Esophagus squamous epithelium (tissue), 5 donors: ENCODE measurements at regions not wholly inside any gene's neighbourhood (a gene's known extent, or its start where the extent isn't known, plus 50 kb on each side); places are given as distances from the start of the nearest gene placed in this dataset.

ENCODE experiments used
- DNase-seq: peaks from one replicate; lab custom pipeline; 2025; lab: John Stamatoyannopoulos, UW
- H3K27ac ChIP-seq, 4 donors: fragments of 200-600 bp; sonication (generic); one replicate each; pipeline ENCODE4 v1.5.1; 2016 to 2019; ENCODE audit warnings: mild to moderate bottlenecking in 1 of 4
- H3K27me3 ChIP-seq, 4 donors: fragments of 200-600 bp; sonication (generic); 1 replicate in 3 of 4; 2 replicates in 1 of 4; pipeline versions ENCODE4 v1.5.1 to v1.6.0; 2017 to 2021; ENCODE audit warnings: antibody characterized with exemption in 1 of 4
- H3K36me3 ChIP-seq, 3 donors: fragments of 200-600 bp; sonication (generic); one replicate each; pipeline ENCODE4 v1.5.1; 2016 to 2019
- H3K4me1 ChIP-seq, 3 donors: fragments of 200-600 bp; sonication (generic); one replicate each; pipeline ENCODE4 v1.5.1; 2017 to 2019
- H3K4me3 ChIP-seq, 4 donors: fragments of 200-600 bp; sonication (generic); 1 replicate in 3 of 4; 2 replicates in 1 of 4; pipeline ENCODE4 v1.5.1; 2016 to 2019; ENCODE audit warnings: mild to moderate bottlenecking in 2 of 4, moderate library complexity in 1 of 4
- H3K9me3 ChIP-seq, 3 donors: fragments of 200-600 bp; sonication (generic); one replicate each; pipeline ENCODE4 v1.5.1; 2016 to 2019
- POLR2A ChIP-seq, 4 donors: fragments of 450-650 bp; IDR thresholded peaks; one replicate each; pipeline ENCODE4 v1.6.1; 2017; ENCODE audit warnings: antibody characterized with exemption in 4 of 4, mild to moderate bottlenecking in 4 of 4, moderate library complexity in 3 of 4
- WGBS, 2 donors: methylation state at CpG; one replicate each; pipeline ENCODE4 v1.1.5; 2018; 5-methylcytosine and 5-hydroxymethylcytosine counted together
- intact Hi-C: fragments of 100-400 bp; cut with DNase I; formaldehyde crosslinking; loops from one replicate; pipeline ENCODE4 v1.15.0; 2022
- TF ChIP-seq, protein P1 (sequence below), 6 experiments: fragments of 450-650 bp in 4 of 6; fragments of 200-600 bp in 2 of 6; sonication (generic) in 2 of 6; IDR thresholded peaks; one replicate each; pipeline ENCODE4 v1.5.1; 2016 to 2019; ENCODE audit warnings: antibody characterized with exemption in 6 of 6, mild to moderate bottlenecking in 4 of 6, moderate library complexity in 4 of 6
- donor health status: DM: yes; HTN: yes; CAD: no.

DNA sequence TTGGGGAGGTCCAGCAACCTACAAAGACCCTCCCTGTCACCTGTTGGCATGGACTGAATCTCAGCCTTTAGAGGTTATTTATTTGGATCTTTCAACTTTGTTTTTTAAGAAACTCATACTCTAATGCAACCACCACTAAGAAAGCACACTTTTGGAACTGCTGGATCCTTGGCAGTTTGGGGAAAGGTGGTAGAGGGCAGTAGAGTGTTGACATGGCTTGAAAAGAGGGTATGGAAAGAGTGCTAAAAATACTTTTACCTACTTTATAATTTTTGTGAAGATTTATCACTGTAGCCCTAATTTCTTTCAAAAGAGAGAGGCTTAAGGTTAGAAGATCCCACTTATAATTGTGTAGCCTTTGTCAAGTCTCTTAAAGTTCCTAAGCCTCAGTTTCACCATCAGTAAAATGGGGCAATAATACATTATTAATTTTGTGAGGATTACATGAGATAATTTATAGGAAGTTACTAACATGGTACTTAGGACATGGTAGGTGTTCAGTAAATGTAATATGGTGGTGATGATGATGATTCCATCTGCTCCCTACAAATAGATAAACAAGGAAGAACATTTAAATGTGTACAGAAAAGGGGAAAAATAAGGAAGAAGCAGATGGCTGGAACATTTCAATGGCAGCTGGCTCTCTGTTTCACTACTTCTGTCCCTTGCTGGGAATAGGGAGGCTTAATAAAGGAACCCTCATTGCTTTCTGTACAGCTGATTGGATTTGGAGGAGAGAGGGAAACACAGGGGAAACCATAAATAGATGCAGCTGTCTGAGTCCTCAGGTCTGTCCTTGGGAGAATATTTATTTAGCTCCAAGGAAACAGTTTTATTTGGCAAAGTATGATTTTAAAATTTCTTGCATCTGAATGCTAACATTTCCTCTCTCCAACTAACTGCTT, 208.4 kb upstream of the ADAMTS9 start:
- Histone ChIP-seq H3K27me3 (no peaks in the 10 kb centered on the region), H3K36me3 (no peaks in the 10 kb centered on the region), H3K9me3 (no peaks in the 10 kb centered on the region), H3K4me1 (peaks cover 0 to 25% (median 2%) of the 10 kb centered on the region in 3 donors), H3K4me3 (no peak overlapping the region), H3K27ac (no peak overlapping the region)
- intact Hi-C loops = no loop called here
- TF ChIP-seq, protein P1, sequence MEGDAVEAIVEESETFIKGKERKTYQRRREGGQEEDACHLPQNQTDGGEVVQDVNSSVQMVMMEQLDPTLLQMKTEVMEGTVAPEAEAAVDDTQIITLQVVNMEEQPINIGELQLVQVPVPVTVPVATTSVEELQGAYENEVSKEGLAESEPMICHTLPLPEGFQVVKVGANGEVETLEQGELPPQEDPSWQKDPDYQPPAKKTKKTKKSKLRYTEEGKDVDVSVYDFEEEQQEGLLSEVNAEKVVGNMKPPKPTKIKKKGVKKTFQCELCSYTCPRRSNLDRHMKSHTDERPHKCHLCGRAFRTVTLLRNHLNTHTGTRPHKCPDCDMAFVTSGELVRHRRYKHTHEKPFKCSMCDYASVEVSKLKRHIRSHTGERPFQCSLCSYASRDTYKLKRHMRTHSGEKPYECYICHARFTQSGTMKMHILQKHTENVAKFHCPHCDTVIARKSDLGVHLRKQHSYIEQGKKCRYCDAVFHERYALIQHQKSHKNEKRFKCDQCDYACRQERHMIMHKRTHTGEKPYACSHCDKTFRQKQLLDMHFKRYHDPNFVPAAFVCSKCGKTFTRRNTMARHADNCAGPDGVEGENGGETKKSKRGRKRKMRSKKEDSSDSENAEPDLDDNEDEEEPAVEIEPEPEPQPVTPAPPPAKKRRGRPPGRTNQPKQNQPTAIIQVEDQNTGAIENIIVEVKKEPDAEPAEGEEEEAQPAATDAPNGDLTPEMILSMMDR (IDR thresholded peaks at IDR 0.05) = no peak
- TF ChIP-seq POLR2A (IDR thresholded peaks at IDR 0.05) = no peak
- no peak for DNase-seq

DNA sequence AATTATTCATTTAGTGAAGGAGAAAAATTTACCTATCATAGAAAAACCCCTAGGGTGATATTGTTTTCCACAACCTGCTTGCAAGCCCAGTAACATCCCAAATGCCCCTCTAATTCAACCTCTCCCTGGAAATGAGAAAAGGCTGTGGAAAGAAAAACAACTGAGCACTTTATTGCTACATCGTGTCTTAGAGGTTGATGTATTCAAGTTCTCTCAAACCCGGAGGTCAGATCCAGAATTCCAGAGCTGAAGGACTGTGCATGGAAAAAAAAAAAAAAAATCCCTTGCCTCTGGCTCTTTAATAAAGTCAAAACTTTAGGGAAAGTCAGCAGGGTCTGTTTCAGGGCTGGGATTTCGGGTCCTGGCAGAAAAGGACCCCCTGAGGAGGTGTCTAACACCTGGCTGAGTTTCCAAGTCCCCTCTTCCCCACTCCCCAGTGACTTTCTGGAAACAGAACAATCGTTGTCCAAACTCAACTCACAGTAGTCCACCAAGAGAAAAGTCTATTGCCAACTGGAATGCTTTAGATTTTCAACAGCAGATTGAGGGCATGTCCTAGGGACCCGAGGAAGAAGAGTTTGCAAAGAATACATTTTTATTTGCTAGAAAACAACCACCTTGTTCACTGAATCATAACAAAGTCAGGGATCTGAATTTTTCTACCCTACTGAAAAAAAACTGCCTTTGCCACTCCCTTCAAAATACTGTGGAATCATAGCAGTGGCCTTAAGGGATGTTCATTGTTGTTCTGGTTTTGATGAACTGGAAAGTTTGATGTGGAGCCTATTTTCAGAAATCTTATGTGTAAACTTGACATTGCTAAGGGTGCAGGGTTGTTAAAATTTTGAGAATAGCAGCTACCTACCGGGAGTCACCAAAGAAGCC, 207.5 kb upstream of the ADAMTS9 start:
- no peak for DNase-seq
- Histone ChIP-seq H3K4me1 (peaks cover 0 to 19% (median 3%) of the 10 kb centered on the region in 3 donors), H3K9me3 (no peaks in the 10 kb centered on the region), H3K27me3 (no peaks in the 10 kb centered on the region), H3K36me3 (no peaks in the 10 kb centered on the region), H3K4me3 (no peak overlapping the region), H3K27ac (no peak overlapping the region)
- TF ChIP-seq POLR2A (IDR thresholded peaks at IDR 0.05) = no peak
- TF ChIP-seq, protein P1 (IDR thresholded peaks at IDR 0.05) = no peak
- WGBS, 2 donors = 55 to 57% methylated on average over 6 of the region's 6 CpGs
- intact Hi-C loops = no loop called here

DNA sequence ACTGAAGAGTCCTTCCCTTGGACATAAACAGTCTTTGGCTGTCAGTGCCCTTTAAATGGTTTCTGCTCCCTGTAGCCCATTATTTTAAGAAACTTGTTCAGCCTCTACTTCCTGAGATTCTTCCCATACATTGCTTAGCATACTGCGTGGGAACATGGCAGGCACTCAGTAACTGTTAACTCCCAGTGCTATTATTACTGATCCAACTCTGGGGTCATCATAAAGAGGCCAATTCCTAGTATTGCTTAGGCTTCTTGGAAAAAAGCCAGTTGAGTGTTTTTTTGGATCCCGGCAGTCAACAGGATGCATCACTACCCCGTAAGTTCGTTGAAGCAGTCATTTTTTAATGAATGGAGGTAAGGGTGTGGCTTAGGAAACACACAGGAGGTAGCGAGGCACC, 206.2 kb upstream of the ADAMTS9 start:
- no peak overlapping the region for H3K4me3 ChIP-seq
- no peak for TF ChIP-seq POLR2A (IDR thresholded peaks at IDR 0.05)
- TF ChIP-seq, protein P1 (IDR thresholded peaks at IDR 0.05) = no peak
- H3K9me3 ChIP-seq = no peaks in the 10 kb centered on the region
- no peaks in the 10 kb centered on the region for H3K36me3 ChIP-seq
- H3K4me1 ChIP-seq = peaks cover 0 to 27% (median 6%) of the 10 kb centered on the region in 3 donors
- H3K27ac ChIP-seq = no peak overlapping the region
- DNase-seq = no peak
- WGBS, 2 donors = 68 to 80% methylated on average over 5 of the region's 5 CpGs
- H3K27me3 ChIP-seq = no peaks in the 10 kb centered on the region
- intact Hi-C loops = no loop called here

DNA sequence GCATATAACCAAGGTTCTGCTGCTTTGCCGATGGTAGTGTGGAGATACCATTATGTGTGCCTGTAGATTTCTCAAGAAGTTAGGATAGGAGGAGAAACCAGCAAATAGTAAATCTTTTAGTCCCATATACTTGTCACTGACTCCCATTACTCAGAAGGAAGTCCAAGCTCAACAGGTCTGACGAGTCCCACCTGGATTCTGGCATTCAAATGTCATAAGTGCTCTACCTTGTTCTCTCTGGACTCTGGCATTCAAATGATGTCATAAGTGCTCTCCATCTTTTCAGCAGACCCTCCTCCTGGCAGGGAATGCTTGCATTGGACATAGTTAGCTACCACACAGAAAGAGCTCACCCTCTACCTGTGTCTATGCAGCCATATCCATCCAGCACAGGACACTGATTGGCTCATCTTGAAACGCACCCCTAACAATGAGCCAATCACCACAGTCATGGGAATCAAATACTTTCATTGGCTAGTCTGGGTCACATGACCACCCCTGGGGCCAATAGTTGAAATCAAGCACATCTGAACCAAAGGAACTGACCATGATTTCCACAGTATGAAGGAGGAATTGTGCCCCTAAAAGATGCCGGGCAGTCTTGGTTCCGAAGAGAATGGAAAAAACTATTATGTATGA, 205.0 kb upstream of the ADAMTS9 start:
- WGBS, 2 donors = 91 to 92% methylated on average over 4 to 5 of the region's 5 CpGs
- Histone ChIP-seq H3K27ac (no peak overlapping the region), H3K4me3 (no peak overlapping the region), H3K36me3 (no peaks in the 10 kb centered on the region), H3K27me3 (no peaks in the 10 kb centered on the region), H3K9me3 (no peaks in the 10 kb centered on the region), H3K4me1 (peaks cover 0 to 35% (median 6%) of the 10 kb centered on the region in 3 donors)
- intact Hi-C loops = no loop called here
- TF ChIP-seq, protein P1 (IDR thresholded peaks at IDR 0.05) = no peak
- TF ChIP-seq POLR2A (IDR thresholded peaks at IDR 0.05) = no peak
- DNase-seq = no peak
